Activated CD4-positive, alpha-beta memory T cell treated with anti-CD3 and anti-CD28 coated beads for 36 hours (primary cell): ENCODE measurements at regions not wholly inside any gene's neighbourhood (a gene's known extent, or its start where the extent isn't known, plus 50 kb on each side); places are given as distances from the start of the nearest gene placed in this dataset.

Experiments used
- CTCF ChIA-PET: fragments of 350-600 bp; sonication (Branson Sonifier 250); formaldehyde crosslinking; loops from one replicate; lab custom pipeline; 2021; ENCODE audit warnings: antibody characterized with exemption, inconsistent platforms; lab: Charles Lee
- POLR2A ChIA-PET: fragments of 350-600 bp; sonication (Branson Sonifier 250); formaldehyde crosslinking; loops from one replicate; lab custom pipeline; 2021; ENCODE audit warnings: antibody characterized with exemption; lab: Charles Lee
- DNase-seq: peaks from one replicate; pipeline ENCODE4 v3.0.0-alpha.2; 2020
- H3K27ac Mint-ChIP-seq: one replicate; pipeline ENCODE4 v1.8.0; 2021; ENCODE audit warnings: mixed read lengths
- H3K27me3 Mint-ChIP-seq: one replicate; pipeline ENCODE4 v1.8.0; 2021; ENCODE audit warnings: mixed read lengths
- H3K36me3 Mint-ChIP-seq: one replicate; pipeline ENCODE4 v1.8.0; 2021; ENCODE audit warnings: mixed read lengths
- H3K4me1 Mint-ChIP-seq: one replicate; pipeline ENCODE4 v1.8.0; 2021; ENCODE audit warnings: low read depth, mixed read lengths
- H3K4me3 Mint-ChIP-seq: one replicate; pipeline ENCODE4 v1.8.0; 2021; ENCODE audit warnings: mild to moderate bottlenecking, mixed read lengths
- H3K9me3 Mint-ChIP-seq: one replicate; pipeline ENCODE4 v1.8.0; 2021; ENCODE audit warnings: mixed read lengths
- intact Hi-C: fragments of 100-400 bp; cut with micrococcal nuclease; formaldehyde crosslinking; loops from one replicate; pipeline ENCODE4 v1.15.1; 2023

GRCh38 chr1:157279138-157279801, 141.1 kb upstream of the ETV3 start:
- H3K27ac Mint-ChIP-seq: no peak overlapping the region
- CTCF ChIA-PET: no interaction called here

GRCh38 chr1:157278383-157279137, 140.4 kb upstream of the ETV3 start:
- Mint-ChIP-seq H3K4me3 (no peak overlapping the region), H3K27ac (no peak overlapping the region), H3K36me3 (no peaks in the 10 kb centered on the region), H3K27me3 (peaks cover 23% of the 10 kb centered on the region), H3K4me1 (no peaks in the 10 kb centered on the region), H3K9me3 (no peaks in the 10 kb centered on the region)
- ChIA-PET POLR2A (no interaction called here), CTCF (no interaction called here)
- intact Hi-C loops: no loop called here
- DNase-seq: no peak

More at GRCh38 chr1:157279138-157279801, 141.1 kb upstream of the ETV3 start:
- no peak overlapping the region for H3K4me3 Mint-ChIP-seq
- POLR2A ChIA-PET: no interaction called here
- intact Hi-C loops: no loop called here
- peaks cover 27% of the 10 kb centered on the region for H3K27me3 Mint-ChIP-seq
- H3K9me3 Mint-ChIP-seq: no peaks in the 10 kb centered on the region
- no peak for DNase-seq
- H3K4me1 Mint-ChIP-seq: no peaks in the 10 kb centered on the region
- H3K36me3 Mint-ChIP-seq: no peaks in the 10 kb centered on the region

GRCh38 chr1:157277913-157278312, 139.7 kb upstream of the ETV3 start:
- ChIA-PET POLR2A (no interaction called here), CTCF (no interaction called here)
- intact Hi-C loops: no loop called here
- DNase-seq: no peak
- Mint-ChIP-seq H3K27me3 (peaks cover 21% of the 10 kb centered on the region), H3K9me3 (no peaks in the 10 kb centered on the region), H3K27ac (no peak overlapping the region), H3K4me1 (no peaks in the 10 kb centered on the region), H3K4me3 (no peak overlapping the region), H3K36me3 (no peaks in the 10 kb centered on the region)

- Mint-ChIP-seq H3K9me3 (no peaks in the 10 kb centered on the region), H3K27me3 (peaks cover 14% of the 10 kb centered on the region), H3K4me1 (no peaks in the 10 kb centered on the region), H3K36me3 (no peaks in the 10 kb centered on the region), H3K27ac (no peak overlapping the region), H3K4me3 (no peak overlapping the region)
- POLR2A ChIA-PET: no interaction called here
- CTCF ChIA-PET: no interaction called here
- DNase-seq: no peak
- intact Hi-C loops: no loop called here
Observed at GRCh38 chr1:157277281-157277680, 139.1 kb upstream of the ETV3 start.

- H3K9me3 Mint-ChIP-seq: no peaks in the 10 kb centered on the region
- ChIA-PET POLR2A (no interaction called here), CTCF (interaction anchor here (1.1 kb wide), 1 partner anchor 96 kb away, joined by 3 read pairs; no protein-coding TSS in a partner anchor)
- H3K4me1 Mint-ChIP-seq: no peaks in the 10 kb centered on the region
- no peak overlapping the region for H3K27ac Mint-ChIP-seq
- peaks cover 8% of the 10 kb centered on the region for H3K27me3 Mint-ChIP-seq
- DNase-seq: no peak
- H3K36me3 Mint-ChIP-seq: no peaks in the 10 kb centered on the region
- H3K4me3 Mint-ChIP-seq: no peak overlapping the region
- intact Hi-C loops: no loop called here
Observed at GRCh38 chr1:157274698-157275534, 136.7 kb upstream of the ETV3 start.

- Mint-ChIP-seq H3K27me3 (peaks cover 5% of the 10 kb centered on the region), H3K9me3 (no peaks in the 10 kb centered on the region), H3K4me1 (no peaks in the 10 kb centered on the region), H3K4me3 (no peak overlapping the region), H3K36me3 (no peaks in the 10 kb centered on the region), H3K27ac (no peak overlapping the region)
- no peak for DNase-seq
- POLR2A ChIA-PET: no interaction called here
- CTCF ChIA-PET: no interaction called here
- intact Hi-C loops: no loop called here
Observed at GRCh38 chr1:157272729-157273524, 134.7 kb upstream of the ETV3 start.

- DNase-seq: no peak
- intact Hi-C loops: no loop called here
- H3K27me3 Mint-ChIP-seq: peaks cover 7% of the 10 kb centered on the region
- no peaks in the 10 kb centered on the region for H3K36me3 Mint-ChIP-seq
- H3K27ac Mint-ChIP-seq: no peak overlapping the region
- POLR2A ChIA-PET: no interaction called here
- CTCF ChIA-PET: no interaction called here
- H3K4me1 Mint-ChIP-seq: no peaks in the 10 kb centered on the region
- H3K9me3 Mint-ChIP-seq: no peaks in the 10 kb centered on the region
- H3K4me3 Mint-ChIP-seq: no peak overlapping the region
Observed at GRCh38 chr1:157272264-157272663, 134.1 kb upstream of the ETV3 start.

- H3K36me3 Mint-ChIP-seq: no peaks in the 10 kb centered on the region
- POLR2A ChIA-PET: no interaction called here
- no peak for DNase-seq
- H3K27me3 Mint-ChIP-seq: peaks cover 7% of the 10 kb centered on the region
- H3K4me3 Mint-ChIP-seq: no peak overlapping the region
- H3K27ac Mint-ChIP-seq: no peak overlapping the region
- CTCF ChIA-PET: no interaction called here
- H3K4me1 Mint-ChIP-seq: no peaks in the 10 kb centered on the region
- H3K9me3 Mint-ChIP-seq: no peaks in the 10 kb centered on the region
- intact Hi-C loops: no loop called here
Observed at GRCh38 chr1:157270705-157271274, 132.6 kb upstream of the ETV3 start.

GRCh38 chr1:157269656-157270375, 131.6 kb upstream of the ETV3 start:
- POLR2A ChIA-PET: no interaction called here
- DNase-seq: no peak
- Mint-ChIP-seq H3K4me3 (no peak overlapping the region), H3K4me1 (no peaks in the 10 kb centered on the region), H3K27me3 (peaks cover 7% of the 10 kb centered on the region), H3K27ac (no peak overlapping the region), H3K9me3 (no peaks in the 10 kb centered on the region), H3K36me3 (no peaks in the 10 kb centered on the region)
- intact Hi-C loops: no loop called here
- CTCF ChIA-PET: no interaction called here

- POLR2A ChIA-PET: no interaction called here
- DNase-seq: no peak
- Mint-ChIP-seq H3K27me3 (peaks cover 5% of the 10 kb centered on the region), H3K4me3 (no peak overlapping the region), H3K36me3 (no peaks in the 10 kb centered on the region), H3K9me3 (peaks cover 8% of the 10 kb centered on the region), H3K27ac (no peak overlapping the region), H3K4me1 (no peaks in the 10 kb centered on the region)
- intact Hi-C loops: no loop called here
- CTCF ChIA-PET: no interaction called here
Observed at GRCh38 chr1:157262891-157263290, 124.7 kb upstream of the ETV3 start.

GRCh38 chr1:157262422-157262821, 124.2 kb upstream of the ETV3 start:
- H3K27ac Mint-ChIP-seq: no peak overlapping the region
- peaks cover 8% of the 10 kb centered on the region for H3K9me3 Mint-ChIP-seq
- H3K4me1 Mint-ChIP-seq: no peaks in the 10 kb centered on the region
- H3K36me3 Mint-ChIP-seq: no peaks in the 10 kb centered on the region
- H3K4me3 Mint-ChIP-seq: no peak overlapping the region
- CTCF ChIA-PET: no interaction called here
- POLR2A ChIA-PET: no interaction called here
- no peak for DNase-seq
- intact Hi-C loops: no loop called here
- peaks cover 3% of the 10 kb centered on the region for H3K27me3 Mint-ChIP-seq
